Sigmoid colon (tissue), 6 donors: ENCODE measurements at regions not wholly inside any gene's neighbourhood (a gene's known extent, or its start where the extent isn't known, plus 50 kb on each side); places are given as distances from the start of the nearest gene placed in this dataset.

Experiments
- DNase-seq: peaks from one replicate; pipeline ENCODE4 v3.0.0-alpha.2; 2019
- H3K27ac ChIP-seq, 4 donors: fragments of 200-600 bp; sonication (generic); one replicate each; pipeline ENCODE4 v1.5.1; 2016 to 2019; ENCODE audit warnings: mild to moderate bottlenecking in 1 of 4
- H3K27me3 ChIP-seq, 3 donors: fragments of 200-600 bp; sonication (generic); one replicate each; pipeline ENCODE4 v1.5.1; 2019; ENCODE audit warnings: mild to moderate bottlenecking in 1 of 3
- H3K36me3 ChIP-seq, 4 donors: fragments of 200-600 bp; sonication (generic); one replicate each; pipeline ENCODE4 v1.5.1; 2016 to 2019
- H3K4me1 ChIP-seq, 4 donors: fragments of 200-600 bp; sonication (generic); one replicate each; pipeline ENCODE4 v1.5.1; 2017 to 2019
- H3K4me3 ChIP-seq, 4 donors: fragments of 200-600 bp; sonication (generic); one replicate each; pipeline ENCODE4 v1.5.1; 2017 to 2019; ENCODE audit warnings: mild to moderate bottlenecking in 2 of 4, moderate library complexity in 1 of 4
- H3K9me3 ChIP-seq, 4 donors: fragments of 200-600 bp in 3 of 4; sonication (generic) in 3 of 4; one replicate each; pipeline versions ENCODE4 v1.5.1 to v1.6.1; 2013 to 2019
- CTCF ChIP-seq, 4 experiments: fragments of 450-650 bp in 3 of 4; fragments of 200-600 bp in 1 of 4; IDR thresholded peaks; one replicate each; pipeline ENCODE4 v1.5.1; 2016 to 2019; ENCODE audit warnings: antibody characterized with exemption in 4 of 4, mild to moderate bottlenecking in 3 of 4, moderate library complexity in 2 of 4
- EP300 ChIP-seq, 4 donors: sonication (generic); formaldehyde crosslinking; IDR thresholded peaks; one replicate each; pipeline ENCODE4 v1.6.1; 2017; ENCODE audit warnings: antibody characterized with exemption in 4 of 4
- POLR2A ChIP-seq, 2 donors: fragments of 450-650 bp; IDR thresholded peaks; one replicate each; pipeline ENCODE4 v1.6.1; 2016; ENCODE audit warnings: antibody characterized with exemption in 2 of 2, mild to moderate bottlenecking in 2 of 2, moderate library complexity in 2 of 2
- POLR2AphosphoS5 ChIP-seq, 4 donors: sonication (generic); formaldehyde crosslinking; IDR thresholded peaks; one replicate each; pipeline ENCODE4 v1.6.1; 2017; ENCODE audit warnings: antibody characterized with exemption in 4 of 4
- WGBS, 2 donors: extraction: QIAGEN DNeasy Blood & Tissue Kit; methylation state at CpG; one replicate each; pipeline ENCODE4 v1.1.7; 2013; 5-methylcytosine and 5-hydroxymethylcytosine counted together
- intact Hi-C: fragments of 100-400 bp; cut with DNase I; formaldehyde crosslinking; loops from one replicate; pipeline ENCODE4 v1.15.1; 2023
- donor health status: healthy with polysubstance abuse.
- donor health status: healthy.

- no peak for TF ChIP-seq CTCF (IDR thresholded peaks at IDR 0.05)
- no peak for TF ChIP-seq POLR2AphosphoS5 (IDR thresholded peaks at IDR 0.05)
- no peak for TF ChIP-seq POLR2A (IDR thresholded peaks at IDR 0.05)
- TF ChIP-seq EP300 (IDR thresholded peaks at IDR 0.05), result no peak
- peaks cover 0 to 70% (median 47%) of the 10 kb centered on the region in 4 donors for H3K4me1 ChIP-seq
- no peaks in the 10 kb centered on the region for H3K9me3 ChIP-seq
- peak overlapping the region; percentile 55 to 66 (median 62) for H3K27ac ChIP-seq
- H3K4me3 ChIP-seq, result no peak overlapping the region
- intact Hi-C loops, result no loop called here
- no peaks in the 10 kb centered on the region for H3K27me3 ChIP-seq
- H3K36me3 ChIP-seq, result no peaks in the 10 kb centered on the region
- WGBS, 2 donors, result 78 to 94% methylated on average over 3 of the region's 3 CpGs
- DNase-seq, result no peak
Measured at GRCh38 chr5:124685404-124685930, 61.0 kb downstream of the ZNF608 start.

GRCh38 chr5:124683917-124684555 is 62.4 kb downstream of the ZNF608 start:
- H3K27ac ChIP-seq, result peak overlapping the region; percentile 55 to 66 (median 62)
- no peaks in the 10 kb centered on the region for H3K9me3 ChIP-seq
- H3K36me3 ChIP-seq, result no peaks in the 10 kb centered on the region
- no peak overlapping the region for H3K4me3 ChIP-seq
- H3K4me1 ChIP-seq, result peaks cover 0 to 72% (median 46%) of the 10 kb centered on the region in 4 donors
- WGBS, 2 donors, result 83 to 94% methylated on average over 2 of the region's 2 CpGs
- no peaks in the 10 kb centered on the region for H3K27me3 ChIP-seq
- DNase-seq, result no peak
- intact Hi-C loops, result no loop called here
- no peak for TF ChIP-seq EP300 (IDR thresholded peaks at IDR 0.05)
- no peak for TF ChIP-seq POLR2AphosphoS5 (IDR thresholded peaks at IDR 0.05)
- no peak for TF ChIP-seq POLR2A (IDR thresholded peaks at IDR 0.05)
- TF ChIP-seq CTCF (IDR thresholded peaks at IDR 0.05), result no peak

- no peak for DNase-seq
- H3K27me3 ChIP-seq, result no peaks in the 10 kb centered on the region
- H3K36me3 ChIP-seq, result no peaks in the 10 kb centered on the region
- WGBS, 2 donors, result 89 to 91% methylated on average over 4 of the region's 4 CpGs
- H3K27ac ChIP-seq, result peak overlapping the region in 3 of 4 donors; percentile 72 to 77 (median 73)
- intact Hi-C loops, result no loop called here
- TF ChIP-seq POLR2AphosphoS5 (IDR thresholded peaks at IDR 0.05), result no peak
- H3K4me3 ChIP-seq, result no peak overlapping the region
- H3K4me1 ChIP-seq, result peaks cover 0 to 86% (median 64%) of the 10 kb centered on the region in 4 donors
- no peaks in the 10 kb centered on the region for H3K9me3 ChIP-seq
Measured at GRCh38 chr5:124679578-124680199, 66.8 kb downstream of the ZNF608 start.

- Histone ChIP-seq H3K27me3 (no peaks in the 10 kb centered on the region), H3K4me1 (peaks cover 0 to 85% (median 60%) of the 10 kb centered on the region in 4 donors), H3K27ac (peak overlapping the region; percentile 38 to 77 (median 72)), H3K9me3 (no peaks in the 10 kb centered on the region), H3K36me3 (no peaks in the 10 kb centered on the region), H3K4me3 (no peak overlapping the region)
- DNase-seq, result no peak
- TF ChIP-seq POLR2AphosphoS5 (IDR thresholded peaks at IDR 0.05), result no peak
- TF ChIP-seq CTCF (IDR thresholded peaks at IDR 0.05), result no peak
- no peak for TF ChIP-seq EP300 (IDR thresholded peaks at IDR 0.05)
- TF ChIP-seq POLR2A (IDR thresholded peaks at IDR 0.05), result no peak
- 46 to 64% methylated on average over 8 of the region's 8 CpGs for WGBS, 2 donors
- intact Hi-C loops, result no loop called here
Measured at GRCh38 chr5:124678922-124679519, 67.4 kb downstream of the ZNF608 start.

GRCh38 chr5:124678468-124678867 is 68.0 kb downstream of the ZNF608 start:
- intact Hi-C loops, result no loop called here
- TF ChIP-seq POLR2AphosphoS5 (IDR thresholded peaks at IDR 0.05) (no peak), EP300 (IDR thresholded peaks at IDR 0.05) (no peak), CTCF (IDR thresholded peaks at IDR 0.05) (no peak), POLR2A (IDR thresholded peaks at IDR 0.05) (no peak)
- H3K36me3 ChIP-seq, result no peaks in the 10 kb centered on the region
- H3K4me3 ChIP-seq, result no peak overlapping the region
- H3K27ac ChIP-seq, result peak overlapping the region; percentile 38 to 77 (median 72)
- H3K4me1 ChIP-seq, result peaks cover 0 to 82% (median 56%) of the 10 kb centered on the region in 4 donors
- H3K9me3 ChIP-seq, result no peaks in the 10 kb centered on the region
- 88 to 96% methylated on average over 4 of the region's 4 CpGs for WGBS, 2 donors
- H3K27me3 ChIP-seq, result no peaks in the 10 kb centered on the region
- peak; percentile 62 for DNase-seq
